Right ventricle myocardium inferior (tissue), 1 donor: ENCODE measurements at regions not wholly inside any gene's neighbourhood (a gene's known extent, or its start where the extent isn't known, plus 50 kb on each side); places are given as distances from the start of the nearest gene placed in this dataset.

Source experiments
- ATAC-seq: fragments of 200-7000 bp; cut with Tn5 transposase; one replicate; pipeline ENCODE4 v1.9.1; 2020; ENCODE audit warnings: mild to moderate bottlenecking, moderate library complexity
- DNase-seq: peaks from one replicate; pipeline ENCODE4 v3.0.0; 2021; ENCODE audit errors: missing footprints
- intact Hi-C: fragments of 100-400 bp; cut with DNase I; formaldehyde crosslinking; loops from one replicate; pipeline ENCODE4 v1.11.0; 2022
- donor health status: DM: no; HTN: yes; CAD: no; lungs with severe emphysema.

DNA sequence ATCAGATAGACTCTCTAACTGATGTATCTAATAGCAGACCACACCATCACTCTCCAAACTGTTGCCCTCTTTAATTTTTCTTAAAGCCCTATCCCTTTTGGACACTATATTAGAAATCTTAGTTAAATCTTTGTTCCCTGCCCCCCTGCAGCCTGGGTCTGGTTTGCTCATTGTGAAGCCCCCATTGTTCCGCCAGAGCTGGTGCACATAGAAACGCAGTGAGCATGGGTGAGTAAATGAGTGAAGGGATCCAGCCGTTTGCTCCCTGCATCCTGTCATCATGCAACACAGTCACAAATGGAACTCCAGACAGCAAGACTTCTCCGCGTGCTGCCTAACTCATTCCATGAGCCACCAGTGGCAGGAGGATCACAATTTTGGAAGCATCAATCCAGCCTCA lies 402.5 kb downstream of the PREX1 start:
- intact Hi-C loops: no loop called here
- DNase-seq: no peak
- ATAC-seq: no peak

DNA sequence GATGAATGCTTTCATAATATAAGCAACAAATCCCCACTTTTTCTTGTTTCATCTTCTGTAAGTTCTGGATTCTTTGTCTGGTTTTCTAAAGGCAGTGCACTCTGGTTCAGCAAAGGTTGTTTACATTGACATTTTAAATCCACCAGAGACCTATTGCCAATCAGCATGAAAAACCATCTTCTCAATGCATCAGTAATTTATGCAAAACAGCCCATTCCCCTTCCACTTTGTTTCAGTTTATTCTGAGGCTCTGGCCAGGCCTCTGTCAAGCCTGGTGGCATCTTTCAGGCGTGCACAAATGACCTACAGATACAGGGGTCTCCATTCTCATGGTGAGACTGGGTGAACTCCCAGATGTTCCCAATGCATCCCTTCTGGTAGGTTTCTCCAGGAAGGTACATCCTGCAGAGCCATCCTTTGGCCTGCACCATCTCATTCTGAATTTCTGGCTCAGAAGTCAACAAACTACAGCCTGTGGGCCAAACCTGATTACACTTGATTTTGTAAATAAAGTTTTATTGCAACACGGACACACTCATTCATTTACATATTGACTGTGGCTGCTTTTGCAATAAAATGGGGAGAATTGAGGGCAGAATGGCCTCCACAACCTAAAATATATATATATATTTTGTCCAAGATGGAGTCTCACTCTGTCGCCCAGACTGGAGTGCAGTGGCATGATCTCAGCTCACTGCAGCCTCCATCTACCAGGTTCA lies 405.4 kb downstream of the PREX1 start:
- intact Hi-C loops: loop anchor here (5.0 kb wide), 1 partner anchor 200 kb away; no protein-coding TSS in a partner anchor
- no peak for ATAC-seq

DNA sequence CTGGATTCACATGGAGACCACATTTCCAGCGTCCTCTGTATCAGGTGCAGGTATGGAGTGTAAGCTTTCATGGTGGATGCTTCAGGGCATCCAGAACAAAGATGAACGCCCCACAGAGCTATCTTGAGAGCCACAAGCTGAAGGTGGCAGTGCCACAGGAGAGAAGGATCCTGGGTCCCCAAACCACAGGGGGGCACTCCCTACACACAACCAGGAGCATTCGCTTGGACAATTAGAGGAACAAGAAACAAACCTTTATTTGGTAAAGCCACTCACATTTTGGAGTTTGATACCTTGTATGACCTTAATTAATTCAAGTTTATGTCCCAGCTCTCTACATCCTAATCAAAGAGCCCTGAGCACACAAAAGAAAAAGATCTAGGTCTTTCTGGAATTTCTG lies 406.3 kb downstream of the PREX1 start:
- ATAC-seq (no peak), DNase-seq (no peak)
- intact Hi-C loops: loop anchor here (5.0 kb wide), 1 partner anchor 201 kb away; no protein-coding TSS in a partner anchor

More for the DNA sequence above, 405.4 kb downstream of the PREX1 start:
- DNase-seq: no peak

DNA sequence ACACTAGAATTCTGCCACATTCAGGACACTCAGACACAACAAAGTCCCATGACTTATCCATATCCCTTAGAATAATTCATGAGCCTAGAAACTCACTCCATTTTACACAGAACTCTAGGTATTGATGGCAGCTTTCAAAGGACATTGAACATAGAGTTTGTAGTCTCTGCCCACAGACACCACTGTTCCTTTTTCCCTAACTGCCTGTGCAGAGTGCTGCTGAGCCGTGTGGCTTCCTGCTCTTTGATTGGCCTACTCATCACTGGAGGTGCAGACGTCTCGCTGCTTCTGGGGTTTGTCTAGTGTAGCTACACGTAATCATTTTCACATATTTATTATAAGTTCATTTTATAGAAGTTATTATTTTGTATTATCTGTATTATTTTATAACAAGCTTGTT lies 407.6 kb downstream of the PREX1 start:
- ATAC-seq (no peak), DNase-seq (no peak)
- intact Hi-C loops: loop anchor here (5.0 kb wide), 1 partner anchor 202 kb away; no protein-coding TSS in a partner anchor

DNA sequence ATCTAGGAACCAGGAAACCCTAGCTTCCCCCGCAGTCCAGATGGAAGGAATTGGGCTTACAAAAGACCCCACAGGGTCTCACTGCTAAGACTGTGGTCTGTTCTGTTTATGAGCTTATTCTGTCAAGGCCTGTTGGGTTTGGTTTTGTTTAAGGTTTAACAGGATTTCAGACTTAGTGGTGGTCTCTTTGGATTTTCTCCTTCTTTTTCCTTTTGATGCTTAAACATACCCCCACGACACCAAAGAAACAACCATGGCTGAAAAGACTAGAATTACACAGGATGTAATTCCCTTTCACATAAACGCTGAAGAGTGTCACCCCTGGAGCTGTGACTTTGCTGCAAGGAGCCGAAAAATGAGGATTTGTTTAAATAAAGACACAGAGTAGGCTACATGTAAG lies 408.6 kb downstream of the PREX1 start:
- intact Hi-C loops: no loop called here
- DNase-seq (no peak), ATAC-seq (no peak)

DNA sequence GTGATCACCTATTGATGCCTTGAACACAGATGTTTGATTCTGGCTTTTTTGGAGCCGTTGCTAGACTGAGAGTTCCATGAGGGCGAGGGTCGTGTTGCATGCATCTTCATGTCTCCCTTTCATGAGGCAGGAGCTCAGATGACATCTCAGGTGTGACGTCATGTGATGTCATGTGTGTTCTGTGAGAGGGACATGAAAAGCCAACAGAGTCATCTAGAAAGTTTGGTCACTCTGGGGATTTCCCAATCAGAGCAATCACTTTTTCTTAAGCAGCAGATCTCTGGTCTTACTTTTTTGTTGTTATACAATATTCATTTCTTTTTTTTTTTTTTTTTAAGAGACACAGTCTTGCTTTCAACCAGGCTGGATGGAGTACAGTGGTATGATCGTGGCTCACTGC lies 411.8 kb downstream of the PREX1 start:
- DNase-seq (no peak), ATAC-seq (no peak)
- intact Hi-C loops: no loop called here

DNA sequence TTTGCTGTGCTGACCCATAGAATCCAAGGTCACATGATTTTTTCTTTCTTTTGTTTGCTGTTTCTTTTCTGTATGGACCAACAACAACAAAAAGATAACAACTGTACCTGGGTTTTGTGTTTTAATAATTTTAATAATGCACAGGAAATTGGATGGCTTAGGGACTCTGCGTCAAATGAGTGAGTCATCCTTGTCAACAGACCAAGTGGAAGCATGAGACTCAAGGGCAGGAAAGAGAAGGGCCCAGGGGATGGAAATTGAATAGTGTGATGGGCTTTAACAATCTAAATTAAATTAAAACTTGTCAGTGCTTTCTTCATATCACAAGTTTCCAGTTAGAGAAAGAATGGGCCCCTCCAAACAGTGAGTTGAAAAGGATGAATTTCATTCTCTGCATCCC lies 413.0 kb downstream of the PREX1 start:
- no peak for ATAC-seq

DNA sequence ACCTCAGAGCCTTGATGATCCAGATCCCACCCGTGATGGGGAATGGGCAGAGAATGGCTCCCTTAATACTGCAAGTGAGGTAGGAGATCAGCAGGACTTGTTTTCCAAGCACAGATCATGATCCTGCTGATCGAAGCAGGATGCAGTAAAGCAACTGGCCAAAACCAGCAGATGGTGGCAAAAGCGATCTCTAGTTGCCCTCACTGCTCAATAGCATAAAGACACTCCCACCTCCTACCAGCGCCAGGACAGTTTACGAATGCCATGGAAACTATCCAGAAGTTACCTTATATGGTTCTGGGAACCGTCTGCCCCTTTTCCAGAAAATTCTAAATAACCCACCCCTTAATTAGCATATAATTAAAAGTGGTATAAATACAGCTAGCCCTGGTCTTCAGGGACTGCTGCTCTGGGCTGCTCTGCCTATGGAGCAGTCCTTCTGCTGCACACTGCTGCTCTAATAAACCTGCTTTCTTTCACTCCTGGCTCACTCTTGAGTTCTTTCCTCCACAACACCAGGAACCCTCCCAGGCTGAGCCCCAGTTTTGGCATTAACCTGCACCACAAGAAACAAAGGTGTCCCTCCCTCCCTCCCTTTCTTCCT lies 415.8 kb downstream of the PREX1 start:
- ATAC-seq (no peak), DNase-seq (no peak)
- intact Hi-C loops: no loop called here

More for the DNA sequence above, 413.0 kb downstream of the PREX1 start:
- intact Hi-C loops: no loop called here
- DNase-seq: no peak

DNA sequence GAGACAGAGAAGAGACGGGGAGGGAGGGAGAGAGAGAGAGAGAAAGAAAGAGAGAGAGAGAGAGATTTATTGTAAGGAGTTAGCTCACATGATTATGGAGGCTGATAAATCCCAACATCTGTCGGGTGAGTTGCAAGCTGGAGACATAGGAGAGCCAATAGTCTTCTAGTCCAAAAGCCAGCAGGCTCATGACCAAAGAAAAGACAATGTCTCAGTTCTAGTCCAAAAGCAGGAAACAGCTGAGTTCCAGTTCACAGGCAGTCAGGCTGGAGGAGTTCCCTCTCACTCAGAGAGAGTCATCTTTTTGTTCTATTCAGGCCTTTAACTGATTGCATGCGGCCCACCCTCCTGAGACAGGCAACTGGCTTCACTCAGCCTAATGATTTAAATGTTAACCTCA lies 416.6 kb downstream of the PREX1 start:
- intact Hi-C loops: no loop called here
- ATAC-seq (peak; percentile 56), DNase-seq (no peak)

DNA sequence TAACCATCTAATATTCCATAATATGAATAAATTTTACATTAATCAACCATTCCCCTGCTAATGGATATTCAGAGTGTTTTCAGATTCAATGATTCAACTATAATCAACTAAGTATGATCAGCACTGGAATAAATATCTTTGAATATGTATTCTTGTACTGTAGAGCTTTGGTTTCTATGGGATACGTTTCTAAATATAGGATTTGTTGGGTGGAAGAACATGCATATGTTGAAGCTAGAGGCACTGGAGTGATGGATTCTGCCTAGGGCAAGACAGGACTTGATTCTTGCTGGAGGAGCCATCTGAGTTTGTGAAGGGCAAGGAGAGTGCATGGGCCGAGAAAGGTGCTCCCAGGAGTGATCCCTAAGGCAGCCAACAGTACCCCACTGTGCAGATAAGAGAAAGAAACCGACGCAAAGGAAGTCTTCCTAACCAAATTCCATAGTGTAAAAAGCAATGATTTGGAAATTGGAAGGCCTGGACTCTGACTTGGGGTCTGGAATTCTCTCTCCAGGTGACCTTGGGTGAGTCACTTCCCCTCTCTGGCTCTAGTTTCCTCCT lies 418.7 kb downstream of the PREX1 start:
- ATAC-seq (no peak), DNase-seq (no peak)
- intact Hi-C loops: no loop called here

DNA sequence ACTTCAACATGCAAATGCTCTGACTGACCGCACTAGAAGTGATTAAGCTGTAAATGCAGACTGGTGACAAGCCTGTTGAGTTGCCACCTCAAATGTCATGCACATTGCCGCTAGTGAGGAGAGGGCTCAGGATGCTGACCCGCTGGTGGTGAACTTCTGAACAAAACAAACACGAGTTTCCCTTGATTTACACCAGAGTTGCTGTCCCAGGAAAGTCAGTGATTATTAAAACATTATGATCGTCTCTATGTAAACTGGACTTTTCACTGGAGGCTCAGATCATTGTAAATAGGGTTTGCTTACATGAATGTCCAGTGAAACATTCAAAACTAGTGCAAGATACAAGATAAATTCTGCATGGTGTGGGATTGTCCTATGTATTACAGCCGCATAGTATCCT lies 420.1 kb downstream of the PREX1 start:
- ATAC-seq: no peak
- DNase-seq: no peak
- intact Hi-C loops: no loop called here

DNA sequence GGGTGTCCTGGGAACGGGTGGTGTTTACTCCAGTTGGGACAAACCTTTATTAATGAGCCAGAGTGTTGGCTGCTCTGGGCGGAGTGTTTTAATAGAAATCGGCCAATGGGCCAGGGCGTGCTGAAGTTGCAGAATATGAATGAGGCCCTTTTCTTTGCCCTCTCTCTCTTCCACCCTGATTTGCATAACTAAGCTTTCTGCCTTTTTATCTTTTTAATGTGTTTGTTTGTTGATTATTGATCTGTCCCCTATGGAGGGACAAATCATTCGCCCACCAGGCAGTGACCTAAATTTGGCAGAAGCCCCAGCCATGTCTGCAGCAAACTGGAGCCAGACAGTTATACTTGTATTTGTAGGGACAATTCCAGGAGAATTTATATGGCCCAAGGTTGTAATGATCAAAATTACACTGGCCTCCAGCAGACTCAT lies 420.9 kb downstream of the PREX1 start:
- DNase-seq (no peak), ATAC-seq (peak; percentile 12)
- intact Hi-C loops: no loop called here

DNA sequence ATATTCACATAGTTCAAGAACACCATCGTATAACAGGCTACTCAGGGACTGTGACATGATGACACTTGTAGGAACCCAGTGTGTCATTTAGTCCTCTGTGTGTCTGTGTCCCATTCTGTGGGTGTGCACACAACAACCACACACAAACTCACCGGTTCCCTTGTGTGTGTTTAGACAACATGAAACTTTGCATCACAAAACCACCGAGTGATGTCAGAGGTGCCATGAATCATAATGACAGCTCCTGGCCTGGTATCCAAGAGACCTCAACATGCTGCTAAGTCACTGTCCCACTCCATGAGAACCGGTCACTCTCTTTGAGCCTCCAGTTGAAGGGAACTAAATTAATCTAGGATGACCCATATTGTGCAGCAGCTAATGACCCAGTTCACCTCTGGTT lies 421.3 kb downstream of the PREX1 start:
- DNase-seq (no peak), ATAC-seq (no peak)
- intact Hi-C loops: no loop called here

DNA sequence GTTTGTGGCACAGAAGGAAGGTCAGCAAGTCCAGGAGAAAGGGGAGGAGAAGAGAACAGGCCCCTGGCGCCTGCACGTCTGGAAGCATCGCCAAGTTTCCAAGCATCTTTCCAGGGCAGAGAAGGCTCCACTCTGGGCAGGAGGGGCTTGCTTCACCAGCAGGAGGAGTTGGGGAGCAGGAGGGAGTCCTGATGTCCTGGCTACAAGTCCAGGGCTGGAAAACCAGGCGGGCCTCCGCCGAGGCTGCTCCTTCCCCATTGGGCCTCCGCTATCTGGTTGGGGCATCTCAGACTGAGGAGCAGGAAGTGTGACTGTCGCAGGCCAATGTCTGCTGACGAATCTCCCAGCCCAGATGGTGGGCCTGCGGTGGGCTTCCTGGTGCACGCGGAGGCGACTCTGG lies 421.9 kb downstream of the PREX1 start:
- intact Hi-C loops: no loop called here
- DNase-seq: no peak
- ATAC-seq: no peak

DNA sequence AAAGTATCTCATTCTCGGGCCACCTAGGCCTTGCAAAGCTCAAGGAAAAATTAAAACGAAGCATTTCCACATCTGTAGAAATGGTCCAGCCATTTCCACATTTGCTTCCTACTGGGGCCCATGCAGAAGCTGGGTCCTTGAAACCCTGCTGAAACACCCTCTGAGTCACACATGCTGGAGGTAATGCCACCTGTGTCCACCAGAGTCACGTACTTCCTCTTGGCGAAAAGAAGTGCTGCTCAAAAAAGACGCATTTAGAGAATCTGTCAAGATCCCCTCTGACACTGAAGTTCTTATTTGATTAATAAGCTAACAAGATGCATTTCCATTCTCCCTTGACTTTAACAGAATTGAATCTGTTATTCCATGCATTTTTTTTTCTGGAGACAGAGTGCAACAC lies 423.2 kb downstream of the PREX1 start:
- DNase-seq (no peak), ATAC-seq (no peak)
- intact Hi-C loops: no loop called here

DNA sequence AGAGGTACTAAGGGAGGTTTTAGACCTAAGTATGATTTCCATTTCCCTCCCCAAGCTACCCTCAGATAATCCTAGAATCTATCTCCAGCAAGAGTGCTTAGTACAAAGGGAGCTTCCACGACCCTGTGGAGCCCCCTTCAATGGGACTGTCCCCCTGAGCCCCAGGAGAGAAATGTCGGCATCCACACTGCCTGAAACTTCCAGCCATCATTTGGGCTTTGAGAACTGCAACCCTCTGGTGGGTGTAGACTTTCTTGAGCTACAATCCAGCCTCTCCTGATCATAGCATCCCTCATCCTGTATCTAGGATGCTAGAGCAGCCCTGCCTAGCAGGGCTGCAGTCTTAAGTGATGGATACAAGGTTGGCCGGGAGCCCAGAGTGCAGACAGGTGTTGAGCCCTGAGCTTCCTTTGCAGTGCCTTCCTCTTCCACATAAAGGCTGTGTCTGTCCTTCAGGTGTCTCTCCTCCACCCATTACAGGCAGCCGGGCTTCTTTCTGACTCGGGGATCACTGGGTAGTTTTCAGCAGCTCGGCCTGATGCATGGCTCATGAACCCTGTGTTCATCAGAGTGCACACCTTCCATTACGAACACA lies 424.5 kb downstream of the PREX1 start:
- intact Hi-C loops: no loop called here
- ATAC-seq (no peak), DNase-seq (no peak)

DNA sequence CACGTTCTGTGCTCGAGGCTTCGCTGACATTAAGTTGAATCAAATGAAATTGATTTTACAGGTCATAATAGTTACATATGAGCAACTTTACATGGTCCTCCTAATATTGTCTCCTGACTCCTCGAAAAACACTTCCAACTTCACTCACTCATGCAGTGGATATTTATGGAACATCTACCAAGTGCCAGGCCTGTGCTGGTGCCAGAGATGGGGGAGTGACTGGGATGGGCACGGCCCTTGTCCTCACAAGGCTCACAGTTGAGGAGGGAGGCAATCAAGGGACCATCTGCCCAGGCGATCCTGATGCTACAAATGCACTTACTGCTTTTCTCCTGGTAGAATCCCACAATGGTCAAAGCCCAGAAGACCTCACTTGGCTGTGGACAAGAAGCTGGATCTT lies 426.4 kb downstream of the PREX1 start:
- intact Hi-C loops: no loop called here
- no peak for DNase-seq
- ATAC-seq: peak; percentile 60

DNA sequence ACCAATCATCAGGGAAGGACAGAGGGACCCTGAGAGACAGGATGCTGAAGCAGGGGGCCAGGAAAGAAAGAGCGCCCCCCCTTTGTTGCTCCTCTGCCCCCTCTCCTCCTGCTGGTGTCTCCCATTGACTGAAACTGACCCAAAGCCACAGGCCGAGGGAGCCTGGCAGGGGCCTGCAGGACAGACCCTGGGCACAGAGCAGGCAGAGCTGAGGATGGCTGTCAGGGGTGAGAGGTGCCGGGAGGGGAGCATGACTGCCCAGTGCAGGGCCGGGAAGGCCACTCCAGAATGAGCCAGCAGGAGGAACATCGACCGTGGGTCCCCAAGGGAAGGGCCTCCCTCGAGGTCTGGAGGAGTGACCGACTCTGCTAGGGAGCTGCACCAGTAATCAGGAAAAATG lies 427.8 kb downstream of the PREX1 start:
- DNase-seq: no peak
- ATAC-seq: no peak
- intact Hi-C loops: no loop called here

DNA sequence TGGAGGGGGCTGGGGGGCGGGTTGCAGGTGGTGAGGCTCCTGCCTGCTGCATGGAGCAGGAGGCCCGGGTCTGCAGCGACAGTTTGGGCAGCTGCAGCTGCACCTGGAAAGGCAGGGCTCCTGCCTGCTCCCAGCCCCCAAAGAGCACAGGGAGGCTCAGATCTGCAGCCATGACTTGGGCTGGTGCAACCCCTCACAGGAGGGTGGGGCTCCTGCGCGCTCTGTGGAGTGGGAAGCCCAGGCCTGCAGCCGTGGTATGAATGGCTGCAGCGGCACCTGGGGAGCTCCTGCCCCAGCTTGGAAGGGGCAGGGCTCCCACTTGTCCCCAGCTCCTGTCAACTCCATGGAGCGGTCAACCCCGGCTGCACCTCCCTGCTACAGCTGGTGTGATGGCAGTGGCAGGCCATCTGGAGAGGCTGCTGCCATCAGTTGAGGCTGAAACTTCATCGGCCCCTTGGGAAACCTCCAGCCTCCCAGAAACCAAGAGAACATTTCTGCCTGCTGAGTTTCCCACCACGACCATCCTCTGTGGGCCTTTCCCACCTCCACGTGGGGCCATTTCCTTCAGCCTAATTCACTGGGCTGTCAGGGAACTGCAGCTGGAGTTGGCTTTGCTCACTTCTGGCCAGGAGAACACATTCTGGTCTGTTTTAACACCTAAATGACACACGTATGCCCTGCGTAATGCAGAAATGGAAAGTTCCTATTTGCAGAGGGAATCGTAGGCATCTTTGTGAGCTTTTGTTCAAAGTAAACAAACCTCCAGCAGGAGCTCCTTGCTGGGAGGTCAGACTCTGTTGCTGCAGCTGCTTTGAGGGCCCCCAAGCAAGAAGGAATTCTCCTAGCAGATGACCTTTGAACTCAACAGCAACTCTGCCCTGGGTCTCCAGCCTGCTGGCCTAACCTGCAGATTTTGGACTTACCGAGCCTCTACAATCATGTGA lies 429.0 kb downstream of the PREX1 start:
- DNase-seq: no peak
- intact Hi-C loops: no loop called here
- peak; percentile 12 for ATAC-seq
